ENCODE measurements at regions not wholly inside any gene's neighbourhood (a gene's known extent, or its start where the extent isn't known, plus 50 kb on each side); places are given as distances from the start of the nearest gene placed in this dataset.

DNA sequence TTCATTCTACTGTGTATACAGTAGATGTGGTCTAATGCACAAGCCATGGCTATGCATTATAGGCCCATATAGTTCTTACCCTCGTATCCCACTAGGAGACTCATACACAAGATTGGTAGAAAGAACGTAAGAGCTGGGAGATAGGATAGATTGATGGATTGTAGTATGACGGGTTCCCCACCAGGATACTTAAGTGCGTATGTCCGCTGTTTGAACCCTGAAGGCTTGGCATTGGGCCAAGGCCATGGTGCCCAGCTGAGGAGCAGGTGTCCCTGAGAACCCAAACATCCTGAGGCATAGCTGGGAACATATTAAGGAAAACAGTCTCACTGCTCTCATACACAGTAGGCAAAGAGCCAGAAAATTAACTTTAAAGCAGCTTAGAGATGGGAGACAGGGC lies 617.5 kb upstream of the KLF12 start:
- TF ChIP-seq, protein P1, sequence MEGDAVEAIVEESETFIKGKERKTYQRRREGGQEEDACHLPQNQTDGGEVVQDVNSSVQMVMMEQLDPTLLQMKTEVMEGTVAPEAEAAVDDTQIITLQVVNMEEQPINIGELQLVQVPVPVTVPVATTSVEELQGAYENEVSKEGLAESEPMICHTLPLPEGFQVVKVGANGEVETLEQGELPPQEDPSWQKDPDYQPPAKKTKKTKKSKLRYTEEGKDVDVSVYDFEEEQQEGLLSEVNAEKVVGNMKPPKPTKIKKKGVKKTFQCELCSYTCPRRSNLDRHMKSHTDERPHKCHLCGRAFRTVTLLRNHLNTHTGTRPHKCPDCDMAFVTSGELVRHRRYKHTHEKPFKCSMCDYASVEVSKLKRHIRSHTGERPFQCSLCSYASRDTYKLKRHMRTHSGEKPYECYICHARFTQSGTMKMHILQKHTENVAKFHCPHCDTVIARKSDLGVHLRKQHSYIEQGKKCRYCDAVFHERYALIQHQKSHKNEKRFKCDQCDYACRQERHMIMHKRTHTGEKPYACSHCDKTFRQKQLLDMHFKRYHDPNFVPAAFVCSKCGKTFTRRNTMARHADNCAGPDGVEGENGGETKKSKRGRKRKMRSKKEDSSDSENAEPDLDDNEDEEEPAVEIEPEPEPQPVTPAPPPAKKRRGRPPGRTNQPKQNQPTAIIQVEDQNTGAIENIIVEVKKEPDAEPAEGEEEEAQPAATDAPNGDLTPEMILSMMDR (IDR thresholded peaks at IDR 0.05; ENCODE audit: insufficient read depth, low read length, poor library complexity, severe bottlenecking) = no peak
- no peak for TF ChIP-seq EZH2phosphoT487 (conservative IDR thresholded peaks at IDR 0.05; ENCODE audit: low read length)

All from SU-DHL-6 (cell line).